HG02642 (cell line): ENCODE measurements at regions not wholly inside any gene's neighbourhood (a gene's known extent, or its start where the extent isn't known, plus 50 kb on each side); places are given as distances from the start of the nearest gene placed in this dataset.

Source experiments
- ATAC-seq: cut with Tn5 transposase; IDR thresholded peaks from one replicate; pipeline ENCODE4 v1.9.1; 2021; ENCODE audit warnings: mild to moderate bottlenecking; ENCODE audit not compliant: unreplicated experiment, poor library complexity

DNA sequence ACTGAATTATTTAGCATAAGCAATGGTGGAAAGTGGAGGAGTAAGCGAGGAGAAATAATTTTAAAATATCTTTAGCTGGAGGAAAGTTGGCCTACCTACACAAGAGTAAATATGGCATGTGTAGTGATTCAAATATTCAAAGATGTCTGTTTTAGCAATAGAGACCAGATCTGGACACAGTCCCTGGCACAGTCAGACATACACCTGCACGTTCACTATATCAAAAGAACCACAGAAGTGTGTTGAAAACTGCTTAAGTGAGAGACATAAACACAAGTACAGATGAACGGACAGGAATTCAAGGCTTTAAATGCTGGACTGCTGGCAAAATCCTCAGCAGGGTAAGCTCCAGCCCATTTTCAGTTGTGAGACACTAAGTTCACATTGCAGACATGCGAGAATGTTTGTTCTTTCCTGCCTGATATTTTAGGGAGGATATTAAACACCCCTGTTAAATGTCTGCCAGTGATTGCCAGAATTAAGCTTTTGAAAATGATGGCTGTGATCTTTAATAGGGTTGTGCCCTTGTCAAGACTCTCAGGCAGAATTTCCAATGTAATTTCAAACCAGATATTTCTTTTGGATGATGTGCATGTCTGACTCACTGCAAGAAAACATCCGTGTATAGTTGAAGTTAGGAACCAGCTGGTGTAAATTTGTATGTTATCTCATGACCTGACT is 810.6 kb downstream of the TLE4 start:
- ATAC-seq: no peak

DNA sequence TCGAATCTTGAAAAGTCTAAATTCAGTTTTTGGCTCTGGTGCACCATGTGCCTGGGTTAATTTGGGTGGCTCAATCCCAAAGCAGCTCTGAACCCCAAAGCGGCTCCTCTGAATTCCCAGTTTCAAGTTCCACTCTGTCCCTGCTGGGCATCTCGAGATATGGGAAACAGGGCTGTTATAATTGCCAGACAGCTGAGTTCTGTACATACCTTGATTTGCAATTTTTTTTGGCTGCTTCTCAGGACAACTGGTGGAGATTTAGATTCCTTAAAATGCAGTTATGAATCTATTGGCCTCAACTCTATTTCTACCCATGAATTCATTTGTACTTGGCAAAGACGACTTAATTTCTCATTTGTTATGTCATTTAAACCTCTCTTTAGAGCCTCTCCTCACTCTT is 808.5 kb downstream of the TLE4 start:
- ATAC-seq: no peak

DNA sequence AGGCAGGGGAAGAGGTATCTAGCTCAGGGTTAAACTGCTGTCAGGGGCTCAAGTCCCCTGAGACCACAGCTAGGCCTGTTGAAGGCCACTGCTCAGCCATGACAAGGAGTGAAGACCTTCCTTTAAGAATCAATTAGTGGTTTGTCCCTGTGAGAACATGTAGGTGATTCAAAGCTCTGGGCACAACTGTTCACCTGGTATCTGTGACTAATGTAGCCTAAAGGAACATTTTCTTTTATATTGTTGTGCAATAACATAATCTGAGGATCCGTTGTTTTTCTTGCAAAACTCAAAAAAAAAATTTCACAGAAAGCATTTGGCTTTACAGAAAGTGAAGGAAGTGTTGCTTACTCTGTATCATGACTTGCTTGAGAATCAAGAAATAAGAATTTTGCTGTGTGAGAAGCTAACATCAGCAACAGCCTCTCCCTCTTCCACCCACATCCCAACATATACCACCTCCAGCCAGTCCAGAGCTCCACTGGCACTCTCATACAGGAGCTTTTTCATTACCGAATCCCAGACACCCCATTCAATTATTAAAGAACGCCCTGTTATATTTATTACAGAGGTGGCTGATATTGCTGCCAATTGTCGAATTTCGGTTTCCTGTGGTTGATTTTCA is 807.0 kb downstream of the TLE4 start:
- no peak for ATAC-seq

DNA sequence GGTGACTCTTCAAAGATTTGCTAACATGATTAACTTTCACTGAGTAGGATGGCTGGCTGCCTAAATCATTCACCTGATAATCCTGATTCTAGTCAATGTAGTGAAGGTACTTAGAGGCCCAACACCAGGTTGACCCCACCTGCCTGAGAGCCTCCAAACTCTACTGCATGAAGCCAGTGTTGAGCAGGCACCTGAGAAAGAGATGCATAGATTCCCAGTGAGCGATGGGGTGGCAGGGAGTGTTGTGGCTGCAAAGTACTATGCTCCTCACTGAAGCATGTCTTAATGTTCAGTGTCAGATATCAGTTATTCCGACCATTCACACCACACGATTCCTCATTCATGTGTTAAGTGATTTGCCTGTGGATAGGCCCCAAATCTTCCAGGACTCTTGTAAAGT is 804.4 kb downstream of the TLE4 start:
- ATAC-seq: no peak

DNA sequence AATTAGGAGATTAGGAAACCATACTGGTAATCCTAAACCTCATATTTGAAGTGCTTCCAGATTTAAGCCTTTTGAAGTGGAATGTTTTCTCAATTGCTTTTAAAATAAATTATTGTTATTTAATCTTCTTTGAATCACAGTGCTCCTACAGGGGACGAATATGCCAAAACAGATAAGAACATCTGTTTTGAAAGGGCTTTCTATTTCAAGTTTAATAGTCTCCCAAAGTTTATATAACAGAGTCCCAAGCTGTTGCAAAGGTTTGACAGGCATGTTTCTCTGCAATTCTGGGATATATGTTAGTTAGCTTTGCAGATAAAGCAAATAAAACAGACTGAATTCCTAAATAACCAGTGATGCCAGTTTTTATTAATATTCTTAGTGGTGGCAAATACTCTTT is 803.7 kb downstream of the TLE4 start:
- no peak for ATAC-seq

DNA sequence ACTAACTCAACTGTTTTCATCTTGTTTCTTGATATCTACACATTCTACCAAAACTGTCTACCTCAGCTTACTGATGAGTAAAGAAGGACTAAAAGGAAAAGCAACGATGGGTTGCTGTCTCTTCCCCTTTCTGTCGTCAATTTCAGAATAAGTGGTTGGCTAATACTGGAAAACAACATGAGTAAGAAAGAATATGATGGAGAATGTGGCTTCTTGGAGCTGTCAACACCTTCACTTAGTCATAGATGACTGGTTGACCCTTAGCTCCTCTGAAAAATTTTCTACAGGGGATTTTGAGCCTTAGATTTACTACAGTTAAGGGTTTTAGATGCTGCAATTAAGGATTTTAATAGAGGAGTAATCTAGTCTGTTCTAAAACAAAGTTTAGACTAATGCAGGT is 797.9 kb downstream of the TLE4 start:
- no peak for ATAC-seq

DNA sequence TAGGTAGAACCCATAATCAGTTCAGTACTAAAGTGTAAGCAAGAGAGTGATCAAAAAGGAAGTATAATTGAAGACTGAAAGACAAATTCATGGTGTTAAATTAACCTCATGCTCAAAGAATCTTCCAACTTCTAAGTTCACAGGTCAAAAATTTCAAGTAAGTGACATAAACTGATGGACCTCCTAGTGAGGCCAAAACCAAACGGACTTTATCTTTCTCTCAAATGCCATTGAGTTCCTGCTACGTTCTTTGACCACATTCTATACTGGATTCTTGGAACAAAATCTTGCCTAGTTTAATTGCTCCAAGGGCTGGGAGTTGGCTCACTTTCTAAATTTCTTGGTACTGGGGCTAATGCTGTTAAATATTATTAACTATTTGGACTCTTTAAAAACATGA is 794.9 kb downstream of the TLE4 start:
- ATAC-seq: no peak

DNA sequence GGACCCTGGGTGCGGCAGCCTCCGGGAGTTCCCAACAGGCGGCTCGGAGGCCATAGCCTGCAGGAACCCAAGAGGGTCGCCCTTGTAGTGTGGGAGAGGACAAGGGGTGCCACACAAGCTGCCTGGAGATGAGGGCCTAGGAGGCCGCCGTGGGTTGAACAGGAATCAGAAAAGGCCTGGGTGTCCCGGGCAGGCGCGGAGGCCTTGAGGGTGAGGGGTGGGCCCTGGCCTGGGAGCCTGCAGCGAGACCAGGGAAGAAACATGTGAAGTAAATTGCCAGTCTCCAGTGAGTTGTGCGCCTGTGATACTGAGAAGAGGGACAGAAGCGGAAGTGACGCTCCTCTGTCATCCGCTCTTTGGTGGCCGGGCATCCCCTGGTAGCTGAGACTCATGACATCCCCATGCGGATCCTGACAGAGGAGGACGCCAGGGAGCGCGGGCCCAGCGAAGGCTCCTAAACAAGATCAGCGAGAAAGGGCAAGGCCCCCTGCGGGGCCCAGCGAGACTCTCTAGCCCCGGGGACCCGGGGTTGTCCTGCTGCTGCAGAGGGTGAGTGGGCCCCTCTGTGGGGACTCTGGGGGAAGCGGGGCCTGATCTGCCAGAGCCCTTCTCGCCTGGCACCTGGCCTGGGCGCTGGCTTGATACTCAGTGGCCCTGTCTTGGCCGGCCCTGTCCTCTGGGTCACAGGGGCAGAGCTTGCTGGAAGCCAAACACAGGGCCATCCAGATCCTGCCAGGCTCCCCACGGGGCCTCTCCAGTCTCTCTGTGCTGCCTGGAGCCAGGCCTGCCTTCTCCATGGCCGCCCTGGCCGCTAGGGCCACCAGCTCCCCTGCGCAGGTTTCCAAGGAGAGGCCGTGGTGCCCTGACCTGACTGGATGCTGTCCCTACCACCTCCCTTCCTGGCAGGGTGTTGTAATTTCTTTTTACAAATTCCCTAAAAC is 788.4 kb downstream of the TLE4 start:
- ATAC-seq: no peak

DNA sequence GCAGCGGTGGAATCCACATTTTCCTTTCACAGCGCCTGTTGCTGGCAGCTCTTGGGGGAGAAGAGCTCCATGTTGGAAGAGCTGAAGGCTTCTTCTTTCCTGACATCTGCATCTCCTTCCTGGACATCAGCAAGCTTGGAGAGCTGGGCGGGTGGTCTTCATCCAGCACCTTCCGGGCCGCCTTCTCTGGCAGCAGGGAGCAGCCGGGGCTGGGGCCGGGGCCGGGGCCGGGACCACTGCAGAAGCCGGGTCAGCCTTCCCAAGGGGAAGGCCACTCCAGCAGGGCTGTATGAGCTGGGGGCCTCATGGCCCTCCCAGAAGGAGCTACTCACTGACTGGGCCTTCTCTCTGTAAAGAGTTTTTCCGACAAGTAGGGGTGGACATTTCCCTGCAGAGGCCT is 787.5 kb downstream of the TLE4 start:
- ATAC-seq: no peak

DNA sequence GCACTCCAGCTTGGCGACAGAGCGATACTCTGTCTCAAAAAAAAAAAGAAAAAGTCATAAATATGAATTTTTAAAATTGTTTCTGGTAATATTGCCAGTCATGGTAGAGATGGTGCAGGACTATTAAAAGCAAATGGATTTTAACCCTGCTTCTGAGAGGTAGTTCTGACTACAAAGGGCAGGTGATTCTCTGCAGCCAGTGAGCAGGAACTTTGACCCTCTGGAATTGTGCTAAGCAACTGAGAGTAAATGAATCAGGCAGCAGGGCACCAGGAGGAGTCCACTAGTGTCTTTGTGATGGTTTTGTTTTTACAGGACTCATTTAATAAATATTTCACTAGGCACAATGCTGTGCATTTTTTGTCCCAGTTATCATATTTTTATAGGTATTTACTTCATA is 781.2 kb downstream of the TLE4 start:
- no peak for ATAC-seq

DNA sequence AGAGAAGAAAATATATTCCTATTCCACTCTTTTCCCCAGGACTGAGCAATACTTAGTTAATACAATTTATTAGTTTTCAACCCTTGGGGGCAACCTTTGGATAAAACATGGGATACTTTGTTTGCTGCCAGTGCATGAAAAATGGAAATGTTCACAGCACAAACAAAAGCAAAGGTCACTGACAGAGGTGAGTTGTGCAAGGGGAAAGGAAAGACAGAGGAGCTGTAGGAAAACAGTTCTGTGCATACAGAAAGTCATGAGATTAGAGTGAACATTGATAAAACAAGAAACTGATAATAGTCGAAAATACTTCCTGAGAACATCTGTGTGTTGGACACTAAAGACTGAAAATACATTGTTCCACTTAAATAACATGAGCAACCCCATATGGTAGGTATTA is 779.8 kb downstream of the TLE4 start:
- no peak for ATAC-seq

DNA sequence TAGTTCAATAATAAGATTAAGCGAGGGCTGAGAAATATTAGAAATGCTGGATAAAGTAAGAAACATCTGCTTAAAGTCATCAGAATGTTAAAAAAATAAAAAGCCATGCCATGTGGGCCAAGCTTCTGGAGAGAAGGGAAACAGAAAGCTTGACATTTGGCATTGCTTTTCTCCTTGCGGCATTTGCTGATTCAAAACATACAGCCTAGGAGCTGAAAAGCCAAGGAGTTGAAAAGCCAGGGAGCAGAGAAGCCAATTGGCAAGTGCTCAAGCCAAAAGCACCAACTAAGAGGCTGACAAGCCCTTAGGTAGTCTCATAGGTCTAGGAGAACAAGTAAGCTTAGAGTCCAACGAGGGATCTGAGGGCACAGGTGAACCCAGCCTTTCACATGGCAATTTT is 754.3 kb downstream of the TLE4 start:
- no peak for ATAC-seq

DNA sequence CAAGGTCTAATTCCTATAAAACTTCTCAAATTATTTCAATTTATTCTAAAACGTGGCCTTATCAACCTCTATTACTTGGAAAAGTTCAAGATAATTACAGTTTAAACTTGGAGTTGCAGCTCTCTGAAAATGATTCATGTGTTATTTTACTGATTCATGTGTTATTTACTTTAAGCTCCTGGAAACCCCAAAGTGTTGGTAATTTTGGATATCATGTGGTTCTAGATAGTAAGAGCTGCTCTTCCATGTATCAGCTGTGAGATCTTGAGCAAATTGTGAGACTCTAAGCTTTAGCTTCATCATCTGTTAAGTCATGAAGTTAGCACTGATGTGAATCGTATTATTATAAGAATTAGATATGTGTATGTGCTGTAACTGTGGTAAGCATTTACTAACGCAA is 749.2 kb downstream of the TLE4 start:
- ATAC-seq: no peak

DNA sequence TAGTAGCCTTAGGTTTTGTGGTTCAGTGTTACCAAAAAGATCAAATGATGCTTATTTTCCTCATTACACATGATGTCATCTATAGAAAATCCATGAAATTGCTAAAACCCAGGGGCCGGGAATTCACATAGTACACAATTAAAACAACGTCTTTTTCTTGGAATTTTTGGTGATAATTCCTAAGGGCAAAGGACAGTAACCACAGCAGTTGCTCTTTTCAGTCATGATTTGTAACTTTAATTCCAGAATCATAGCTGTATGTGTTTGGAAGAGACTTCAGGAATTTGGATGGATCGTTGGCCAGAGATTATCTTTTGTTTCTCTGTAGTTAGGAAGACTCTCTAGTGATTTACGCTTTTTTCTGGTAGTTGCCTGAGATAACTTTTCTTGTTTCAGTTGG is 748.7 kb downstream of the TLE4 start:
- ATAC-seq: no peak

DNA sequence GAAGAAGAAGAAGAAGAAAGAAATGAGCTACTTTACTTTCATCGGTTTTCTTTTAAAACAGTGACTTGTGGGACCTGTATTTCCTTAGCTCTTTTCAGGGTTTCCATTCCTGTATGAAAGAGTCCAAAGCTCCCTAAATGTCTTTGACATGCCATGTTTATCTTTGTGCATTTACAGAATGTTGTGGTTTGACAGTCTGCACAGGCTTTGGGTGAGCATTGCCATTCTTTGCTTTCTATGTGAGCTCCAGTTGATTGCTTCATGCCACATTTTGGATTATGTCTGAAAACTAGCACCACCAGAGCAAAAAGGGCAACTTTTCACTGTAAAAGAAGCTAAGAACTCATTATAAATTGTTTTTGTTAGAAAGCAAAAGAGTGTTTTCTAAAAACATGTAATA is 733.4 kb downstream of the TLE4 start:
- ATAC-seq: no peak

DNA sequence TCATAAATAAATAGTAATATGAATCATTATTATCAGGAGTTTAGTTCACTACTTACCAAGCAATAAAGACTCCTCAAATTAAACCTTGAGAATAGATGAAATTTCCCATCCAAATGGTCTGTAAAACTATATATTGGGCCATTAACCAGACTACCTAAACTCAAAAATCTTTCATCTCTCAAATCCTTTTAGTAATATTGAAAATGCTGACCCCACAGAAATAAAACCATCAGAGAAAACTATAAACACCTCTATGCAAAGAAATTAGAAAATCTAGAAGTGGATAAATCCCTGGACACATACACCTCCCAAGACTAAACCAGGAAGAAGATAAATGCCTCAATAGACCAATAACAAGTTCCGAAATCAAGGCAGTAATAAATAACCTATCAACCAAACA is 723.2 kb downstream of the TLE4 start:
- no peak for ATAC-seq

DNA sequence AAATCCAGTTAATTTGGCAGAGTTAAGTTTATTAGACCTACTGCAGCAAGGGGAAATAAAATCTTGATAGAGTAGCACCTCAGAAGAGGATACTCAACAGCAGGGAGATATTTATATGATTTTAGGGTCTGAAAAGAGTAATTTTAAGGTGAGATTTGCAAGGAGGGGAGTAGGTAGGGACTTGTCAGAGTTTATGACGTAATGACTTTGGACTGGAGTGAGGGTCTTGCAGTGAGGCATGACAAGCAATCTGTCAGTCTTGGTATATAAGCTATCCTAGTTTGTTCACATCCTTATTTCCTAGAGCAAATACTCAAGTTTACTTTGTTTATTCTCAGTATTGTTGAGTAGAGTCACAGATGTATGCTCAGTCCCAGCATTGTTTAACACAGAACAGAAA is 722.6 kb downstream of the TLE4 start:
- no peak for ATAC-seq

DNA sequence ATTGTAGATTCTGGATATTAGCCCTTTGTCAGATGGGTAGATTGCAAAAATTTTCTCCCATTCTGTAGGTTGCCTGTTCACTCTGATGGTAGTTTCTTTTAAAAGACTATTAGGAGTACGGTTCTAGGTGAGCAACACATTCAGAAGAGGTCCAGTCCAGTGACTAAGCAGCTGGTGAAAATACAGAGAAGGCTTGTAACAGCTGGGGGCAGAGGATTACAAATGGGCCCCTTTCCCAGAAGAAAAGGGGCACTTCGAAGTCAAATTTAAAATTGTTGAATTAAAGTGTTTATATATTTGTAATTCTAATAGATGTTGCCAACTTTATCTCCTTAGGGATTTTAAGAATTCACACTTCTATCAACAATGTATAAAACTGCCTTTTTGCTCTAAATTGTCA is 720.5 kb downstream of the TLE4 start:
- no peak for ATAC-seq

DNA sequence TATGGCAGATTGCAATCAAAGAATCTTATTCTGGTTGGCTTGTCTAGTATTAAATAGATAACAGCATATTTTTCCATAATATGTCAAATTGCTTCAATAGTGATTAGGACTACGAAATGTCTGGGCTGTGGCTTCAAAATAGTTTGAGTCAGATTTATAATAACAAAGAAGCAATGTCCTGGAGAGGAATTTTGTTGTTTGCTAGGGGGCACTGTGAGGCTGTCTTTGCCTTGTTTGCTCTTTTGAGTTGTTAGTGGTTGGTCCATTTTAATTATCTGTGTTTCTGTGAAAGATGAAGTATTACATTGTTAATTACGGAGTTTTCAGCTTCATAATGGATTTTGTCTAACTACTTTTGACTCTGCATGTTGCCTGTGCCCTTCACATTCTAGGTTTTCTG is 713.6 kb downstream of the TLE4 start:
- no peak for ATAC-seq

DNA sequence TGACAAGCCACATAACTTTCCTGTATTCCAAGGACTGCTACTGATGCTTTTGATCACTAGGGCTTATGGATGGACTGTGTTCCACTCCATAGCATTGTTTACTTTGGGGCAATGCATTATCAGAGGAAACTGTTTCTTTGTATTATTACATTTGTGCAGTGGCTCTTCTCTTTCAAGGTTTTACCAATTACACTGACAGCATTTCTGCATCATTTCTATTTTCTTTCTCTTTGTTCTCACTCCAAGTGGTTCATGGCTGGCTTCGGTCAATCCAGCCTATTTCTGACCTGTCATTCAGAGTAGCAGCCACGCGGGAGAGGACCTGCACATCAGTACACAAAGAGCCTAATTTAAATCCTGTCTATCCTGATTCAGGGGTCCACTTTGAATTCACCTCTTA is 711.0 kb downstream of the TLE4 start:
- ATAC-seq: no peak

DNA sequence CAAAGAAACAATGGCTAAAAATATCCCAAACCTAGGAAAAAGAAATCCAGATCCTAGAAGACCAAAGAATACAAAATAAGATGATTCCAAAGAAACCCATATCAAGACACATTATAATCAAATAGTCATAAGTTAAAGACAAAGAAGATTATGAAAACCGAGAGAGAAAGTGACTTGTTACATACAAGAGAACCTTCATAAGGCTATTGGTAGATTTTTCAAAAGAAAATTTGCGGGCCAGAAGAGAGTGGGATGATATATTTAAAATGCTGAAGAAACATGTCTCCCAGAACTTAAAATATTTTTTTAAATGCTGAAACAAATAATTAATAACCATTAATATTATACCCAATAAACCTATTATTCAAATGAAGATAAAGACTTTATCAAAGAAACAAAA is 687.3 kb downstream of the TLE4 start:
- no peak for ATAC-seq
